HG03457 (cell line): ENCODE measurements at regions not wholly inside any gene's neighbourhood (a gene's known extent, or its start where the extent isn't known, plus 50 kb on each side); places are given as distances from the start of the nearest gene placed in this dataset.
A peak's percentile ranks its signal among the peaks of the same experiment; 100 is the strongest.
"Not testable (repeated sequence)": the region's sequence is repeated elsewhere in the genome, so short reads cannot be mapped to it uniquely, and the experiment has no call there.

Source experiments
- ATAC-seq: cut with Tn5 transposase; IDR thresholded peaks from one replicate; pipeline ENCODE4 v1.9.1; 2021; ENCODE audit warnings: moderate number of reproducible peaks; ENCODE audit not compliant: unreplicated experiment

DNA sequence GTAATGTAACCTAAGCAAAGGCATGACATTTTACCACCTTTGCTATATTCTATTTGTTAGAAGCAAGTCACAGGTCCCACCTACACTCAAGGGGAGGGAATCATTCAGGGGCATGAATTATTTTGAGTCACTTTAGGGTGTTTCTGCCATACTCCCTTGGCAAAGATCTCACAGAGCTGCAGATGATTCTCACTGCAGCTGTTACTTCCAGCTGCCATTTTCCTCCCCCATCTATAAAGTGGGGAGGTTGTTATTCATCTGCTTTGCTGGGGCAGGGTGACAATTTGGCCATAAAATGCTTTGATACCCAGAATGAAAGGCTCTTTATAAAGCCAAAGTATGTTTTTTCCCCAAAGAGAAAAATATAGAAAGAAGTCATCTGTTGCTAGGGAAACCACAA, 136.5 kb upstream of the SMIM31 start:
- ATAC-seq = no peak

DNA sequence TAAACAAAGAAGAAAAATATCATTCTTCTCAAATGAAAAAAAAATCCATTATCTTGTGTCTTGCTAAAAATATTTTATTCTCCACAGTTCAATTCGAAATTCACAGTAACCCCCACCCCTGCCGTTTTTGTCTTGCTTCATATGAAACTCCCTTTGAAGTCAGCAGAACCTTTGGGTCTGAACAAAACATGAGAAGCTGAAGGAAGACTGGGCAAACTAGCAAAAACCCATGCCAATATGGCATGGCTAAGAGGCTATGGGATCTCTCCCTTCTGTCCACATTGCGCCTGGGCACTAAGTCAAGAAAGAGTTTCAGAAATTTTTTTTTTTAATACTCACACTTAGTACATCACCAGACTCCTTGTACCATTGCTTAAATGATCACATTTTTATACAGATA, 136.0 kb upstream of the SMIM31 start:
- no peak for ATAC-seq

DNA sequence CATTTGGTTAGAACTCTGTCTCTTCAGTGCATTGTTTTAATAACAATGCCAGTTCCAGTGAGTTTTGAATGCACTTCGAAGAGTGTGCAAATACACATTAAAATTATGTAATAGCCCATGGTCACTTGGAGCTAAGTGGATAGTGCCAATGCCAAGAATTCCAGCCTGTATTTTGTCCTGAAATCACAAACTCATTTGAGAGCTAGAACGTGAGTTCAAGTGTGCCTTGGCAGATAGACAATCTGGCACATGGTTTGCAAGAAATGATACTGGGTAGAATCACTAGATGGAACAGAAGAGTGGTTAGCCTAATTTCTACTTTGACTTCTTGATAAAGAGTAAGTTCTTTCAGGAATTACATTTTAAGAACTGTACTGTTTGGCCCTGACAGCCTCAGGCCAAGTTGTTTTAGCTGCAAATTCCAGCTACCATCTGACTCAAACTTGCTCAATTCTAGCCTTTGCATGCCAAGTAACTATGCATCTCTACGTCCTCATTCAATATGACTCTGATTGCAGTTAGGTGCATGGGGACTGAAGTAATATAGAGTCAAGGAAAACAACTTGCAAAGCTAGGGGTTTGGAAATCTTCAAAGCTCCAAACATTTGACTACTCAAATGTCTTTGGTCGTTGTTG, 131.9 kb upstream of the SMIM31 start:
- ATAC-seq = no peak

DNA sequence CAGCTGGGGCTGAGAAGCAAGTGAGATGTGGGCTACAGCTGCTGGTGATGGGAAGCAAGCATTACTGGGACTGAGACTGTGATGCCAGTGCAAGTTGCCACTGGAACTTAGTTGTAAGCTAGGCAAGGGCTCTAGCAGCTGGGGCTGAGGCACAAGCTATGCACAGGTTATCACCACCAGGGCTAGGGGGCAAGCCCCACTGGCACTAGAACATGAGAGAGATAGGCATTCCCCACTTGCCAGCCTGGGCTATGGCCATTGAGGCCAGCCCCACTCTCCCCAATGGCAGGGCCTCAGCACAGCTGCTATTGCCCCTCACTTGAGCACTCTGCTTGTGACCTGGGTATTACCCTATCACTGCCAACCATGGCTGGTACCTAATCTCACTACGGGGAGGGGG, 130.8 kb upstream of the SMIM31 start:
- ATAC-seq = no peak

DNA sequence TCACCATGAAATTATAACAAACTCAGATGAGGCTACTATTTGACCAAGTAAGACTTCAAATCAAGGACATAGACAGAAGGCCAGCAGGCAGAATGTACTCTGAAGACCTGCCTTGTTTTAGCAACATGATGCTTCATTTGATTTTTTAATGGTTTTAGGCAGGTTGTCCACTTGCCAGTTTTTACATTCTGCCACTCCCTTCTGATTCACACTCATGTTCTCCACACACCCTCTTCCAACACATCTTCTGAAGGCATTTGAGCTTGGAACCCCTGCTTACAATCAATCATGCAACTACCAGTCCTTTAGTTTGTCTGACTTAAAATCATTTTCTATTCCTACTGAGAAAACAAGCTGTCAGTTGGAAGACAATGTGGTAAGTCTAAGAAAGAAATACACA, 114.9 kb upstream of the SMIM31 start:
- ATAC-seq = no peak

DNA sequence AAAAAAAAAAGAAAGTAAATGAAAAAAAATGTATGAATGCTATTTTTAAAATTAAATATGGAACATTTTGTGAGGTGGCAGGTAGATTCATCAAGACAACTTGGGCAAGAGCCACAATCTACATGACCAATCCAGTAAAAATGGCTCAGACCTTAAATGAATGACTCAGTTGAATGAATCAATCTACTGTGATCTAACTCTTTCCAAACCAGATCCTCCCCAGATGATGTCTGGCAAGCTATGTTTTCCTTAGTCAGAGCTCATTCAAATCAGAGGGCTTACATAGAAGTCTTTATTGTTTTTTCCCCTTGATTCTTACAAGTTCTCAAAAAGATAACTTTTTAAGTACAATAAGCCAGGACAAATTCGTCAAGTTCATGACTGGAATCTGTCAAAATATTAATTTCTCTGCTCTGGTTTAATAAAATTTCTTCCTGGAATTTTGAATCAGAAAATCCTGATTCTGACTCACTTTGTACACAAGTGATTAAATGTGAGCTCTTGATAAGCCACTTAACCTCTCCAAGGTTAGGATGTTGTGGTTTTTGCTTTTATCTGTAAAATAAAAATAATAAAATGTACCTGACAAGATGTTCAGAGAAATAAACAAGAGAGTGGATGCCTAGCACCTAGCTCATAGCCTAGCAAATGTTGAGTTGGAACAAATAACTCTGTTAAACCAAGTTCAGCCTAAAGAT, 105.6 kb upstream of the SMIM31 start:
- ATAC-seq = no peak

DNA sequence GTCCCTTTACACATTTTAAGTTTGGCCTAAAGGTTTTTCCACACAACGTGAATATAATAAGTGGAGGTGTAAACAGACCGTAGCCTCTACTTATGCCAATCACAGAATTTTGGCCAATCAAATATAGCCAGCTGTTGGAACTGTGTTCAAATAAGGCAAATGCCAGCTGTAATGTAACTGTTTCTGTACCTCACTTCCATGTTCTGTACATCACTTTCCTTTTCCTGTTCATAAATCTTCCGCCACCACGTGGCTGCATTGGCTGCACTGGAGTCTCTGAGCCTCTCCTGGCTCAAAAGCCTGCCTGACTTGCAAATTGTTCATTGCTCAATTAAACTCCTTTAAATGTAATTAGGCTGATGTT, 105.1 kb upstream of the SMIM31 start:
- ATAC-seq = no peak

DNA sequence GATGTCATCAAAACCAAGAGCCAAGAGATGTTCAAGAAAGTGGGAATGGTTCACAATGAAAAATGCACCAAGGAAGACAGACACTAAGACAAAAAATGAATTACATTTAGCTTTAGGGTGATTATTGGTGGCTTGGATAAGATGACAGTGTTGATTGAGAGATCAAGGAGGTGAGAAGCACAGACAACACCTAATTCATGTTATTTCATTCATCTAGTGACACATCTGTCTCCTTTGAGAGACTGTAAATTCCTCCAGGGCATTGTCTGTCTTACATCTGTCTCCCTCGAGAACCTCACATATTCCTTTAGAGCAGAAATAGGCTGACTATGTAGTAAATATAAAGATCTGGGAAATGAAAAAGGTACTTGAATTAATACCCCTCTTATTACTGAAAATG, 94.2 kb upstream of the SMIM31 start:
- no peak for ATAC-seq

DNA sequence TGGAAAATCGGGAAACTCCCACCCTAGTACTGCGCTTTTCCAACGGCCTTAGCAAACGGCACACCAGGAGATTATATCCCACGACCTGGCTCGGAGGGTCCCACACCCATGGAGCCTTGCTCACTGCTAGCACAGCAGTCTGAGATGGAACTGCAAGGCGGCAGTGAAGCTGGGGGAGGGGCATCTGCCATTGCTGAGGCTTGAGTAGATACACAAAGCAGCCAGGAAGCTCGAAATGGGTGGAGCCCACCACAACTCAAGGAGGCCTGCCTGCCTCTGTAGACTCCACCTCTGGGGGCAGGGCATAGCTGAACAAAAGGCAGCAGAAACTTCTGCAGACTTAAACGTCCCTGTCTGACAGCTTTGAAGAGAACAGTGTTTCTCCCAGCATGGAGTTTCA, 77.8 kb upstream of the SMIM31 start:
- not testable (repeated sequence) for ATAC-seq

DNA sequence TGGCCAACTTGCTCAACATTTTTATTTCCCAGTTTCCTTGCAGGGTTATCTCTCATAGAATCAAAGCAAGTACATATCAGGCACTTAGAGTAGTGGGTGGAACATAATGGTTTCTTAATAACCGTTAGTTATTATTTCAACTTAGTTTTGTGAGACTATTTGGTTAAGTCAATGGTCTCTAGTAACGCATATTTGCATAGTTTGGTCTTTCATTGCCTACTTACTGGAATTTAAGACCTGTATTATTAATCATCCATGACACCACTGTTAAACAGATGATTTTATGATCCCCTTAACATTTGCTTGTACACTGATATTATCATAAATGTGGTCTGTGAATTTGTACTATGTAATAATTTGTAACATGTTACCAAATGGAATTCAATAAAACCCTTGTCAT, 70.9 kb upstream of the SMIM31 start:
- no peak for ATAC-seq

DNA sequence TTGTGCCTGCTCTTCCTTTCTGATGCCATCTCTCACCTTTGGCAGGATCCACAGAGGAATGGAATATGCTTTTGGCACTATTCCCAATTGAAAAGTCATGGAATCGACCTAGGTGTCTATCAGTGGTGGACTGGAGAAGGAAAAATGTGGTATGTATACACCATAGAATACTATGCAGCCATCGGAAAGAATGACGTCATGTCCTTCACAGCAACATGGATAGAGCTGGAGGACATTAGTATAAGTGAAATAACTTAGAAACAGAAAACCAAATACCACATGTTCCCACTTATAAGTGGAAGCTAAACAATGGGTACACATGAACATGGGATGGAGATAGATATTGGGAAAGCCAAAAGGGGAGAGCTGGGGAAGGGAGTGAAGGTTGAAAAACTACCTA, 58.3 kb upstream of the SMIM31 start:
- ATAC-seq = no peak

DNA sequence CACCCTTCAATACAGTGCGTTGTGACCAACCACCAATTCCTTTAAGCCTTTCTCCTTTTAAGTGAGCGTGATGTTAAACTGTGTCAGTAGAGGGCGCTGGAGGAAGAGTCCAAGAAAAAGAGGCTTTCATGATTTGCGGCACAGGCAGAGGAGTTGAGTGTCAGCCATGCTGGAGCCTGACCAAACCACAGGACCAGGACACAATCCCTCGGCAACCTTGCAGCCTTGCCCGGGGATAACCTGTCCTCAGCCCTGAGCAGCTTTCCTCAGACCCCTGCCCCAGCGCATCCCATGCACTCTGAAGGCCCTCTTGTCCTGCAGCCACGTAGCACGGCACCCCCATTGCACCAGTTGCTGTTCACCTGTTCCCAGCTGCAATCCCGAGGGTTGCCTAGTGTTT, 53.5 kb upstream of the SMIM31 start:
- no peak for ATAC-seq

DNA sequence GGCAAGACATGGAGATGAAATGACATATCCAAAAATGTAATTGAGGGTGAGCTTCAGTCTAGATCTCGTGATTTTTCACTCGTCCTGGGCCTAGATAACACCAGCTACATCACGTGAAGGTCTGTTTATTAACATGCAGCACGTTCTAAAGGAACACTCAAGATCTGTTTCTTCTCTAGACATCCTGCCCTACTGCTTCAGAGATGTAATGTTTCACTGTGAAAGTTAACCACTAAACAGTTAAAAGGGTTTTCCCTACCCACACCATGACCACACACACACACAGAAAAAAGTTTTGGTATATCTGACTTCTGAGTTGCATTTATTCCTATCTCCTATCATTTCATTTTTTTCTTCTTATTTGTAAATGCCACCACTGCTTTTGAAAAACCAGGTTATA, 52.3 kb upstream of the SMIM31 start:
- peak; percentile 87 for ATAC-seq
